GM03348 (cell line): ENCODE measurements at regions not wholly inside any gene's neighbourhood (a gene's known extent, or its start where the extent isn't known, plus 50 kb on each side); places are given as distances from the start of the nearest gene placed in this dataset.

ENCODE experiments used
- DNase-seq: peaks from one replicate; pipeline ENCODE4 v3.0.0; 2012; ENCODE audit warnings: low spot score

- no peak for DNase-seq
Measured at GRCh38 chr4:187183826-187184225, 460.2 kb upstream of the FAT1 start.

GRCh38 chr4:187184508-187184907 lies 460.9 kb upstream of the FAT1 start:
- DNase-seq: no peak

- no peak for DNase-seq
Measured at GRCh38 chr4:187188118-187188517, 464.5 kb upstream of the FAT1 start.

GRCh38 chr4:187188741-187189140 lies 465.1 kb upstream of the FAT1 start:
- no peak for DNase-seq

- no peak for DNase-seq
Measured at GRCh38 chr4:187190390-187190789, 466.7 kb upstream of the FAT1 start.

- no peak for DNase-seq
Measured at GRCh38 chr4:187191676-187192075, 468.0 kb upstream of the FAT1 start.

GRCh38 chr4:187192266-187192665 lies 468.6 kb upstream of the FAT1 start:
- no peak for DNase-seq

GRCh38 chr4:187193141-187193540 lies 469.5 kb upstream of the FAT1 start:
- DNase-seq: no peak

GRCh38 chr4:187204389-187204918 lies 480.8 kb upstream of the FAT1 start:
- DNase-seq: no peak

- DNase-seq: no peak
Measured at GRCh38 chr4:187207931-187208330, 484.3 kb upstream of the FAT1 start.

- DNase-seq: no peak
Measured at GRCh38 chr4:187208651-187209050, 485.0 kb upstream of the FAT1 start.

GRCh38 chr4:187209921-187210613 lies 486.4 kb upstream of the FAT1 start:
- DNase-seq: peak; percentile 83

GRCh38 chr4:187212446-187213080 lies 488.9 kb upstream of the FAT1 start:
- DNase-seq: no peak

GRCh38 chr4:187215438-187215837 lies 491.8 kb upstream of the FAT1 start:
- DNase-seq: no peak

- no peak for DNase-seq
Measured at GRCh38 chr4:187218705-187219245, 495.1 kb upstream of the FAT1 start.

- DNase-seq: no peak
Measured at GRCh38 chr4:187224560-187224959, 500.9 kb upstream of the FAT1 start.

- no peak for DNase-seq
Measured at GRCh38 chr4:187227907-187228704, 504.4 kb upstream of the FAT1 start.

- DNase-seq: no peak
Measured at GRCh38 chr4:187232196-187232595, 508.5 kb upstream of the FAT1 start.

GRCh38 chr4:187232796-187233195 lies 509.1 kb upstream of the FAT1 start:
- no peak for DNase-seq

- DNase-seq: no peak
Measured at GRCh38 chr4:187235456-187236170, 512.0 kb upstream of the FAT1 start.

- peak; percentile 84 for DNase-seq
Measured at GRCh38 chr4:187236209-187236890, 512.7 kb upstream of the FAT1 start.
